CD14-positive monocyte (primary cell): ENCODE measurements at regions not wholly inside any gene's neighbourhood (a gene's known extent, or its start where the extent isn't known, plus 50 kb on each side); places are given as distances from the start of the nearest gene placed in this dataset.

Experiments used
- DNase-seq, 3 donors: peaks; one replicate each; pipeline ENCODE4 v3.0.0-alpha.2; 2011 to 2022
- H2AFZ ChIP-seq: 2 replicates; pipeline ENCODE4 v1.6.0; 2012; ENCODE audit warnings: mild to moderate bottlenecking, low read depth, low read length, inconsistent platforms; ENCODE audit not compliant: insufficient read depth, poor library complexity, severe bottlenecking
- H3K27ac ChIP-seq, 2 donors: 1 replicate in 1 of 2; 2 replicates in 1 of 2; pipeline ENCODE4 v1.5.1; 2012 to 2013; ENCODE audit warnings: low read length in 2 of 2, control low read depth in 1 of 2, inconsistent platforms in 1 of 2, low read depth in 1 of 2, mild to moderate bottlenecking in 1 of 2
- H3K27me3 ChIP-seq, 2 donors: one replicate each; pipeline versions ENCODE4 v1.6.0 to v1.6.1; 2011 to 2013; ENCODE audit warnings: low read length in 2 of 2; ENCODE audit not compliant: control insufficient read depth in 2 of 2, insufficient read depth in 2 of 2
- H3K36me3 ChIP-seq, 2 donors: replicated peaks in 1 of 2; 1 replicate in 1 of 2; 2 replicates in 1 of 2; pipeline versions ENCODE4 v1.5.1 to v1.6.1; 2012 to 2013; ENCODE audit warnings: low read length in 2 of 2, control low read depth in 1 of 2, inconsistent platforms in 1 of 2, mild to moderate bottlenecking in 1 of 2; ENCODE audit not compliant: insufficient read depth in 2 of 2, control insufficient read depth in 1 of 2
- H3K4me1 ChIP-seq, 2 donors: 1 replicate in 1 of 2; 2 replicates in 1 of 2; pipeline versions ENCODE4 v1.5.1 to v1.6.1; 2012 to 2013; ENCODE audit warnings: low read length in 2 of 2, control low read depth in 1 of 2, inconsistent platforms in 1 of 2, mild to moderate bottlenecking in 1 of 2, moderate library complexity in 1 of 2; ENCODE audit not compliant: insufficient read depth in 2 of 2, control insufficient read depth in 1 of 2
- H3K4me2 ChIP-seq: replicated peaks from 2 replicates; pipeline ENCODE3; 2012; ENCODE audit warnings: low read length, moderate library complexity, mild to moderate bottlenecking; ENCODE audit not compliant: poor library complexity, severe bottlenecking; ENCODE audit errors: extremely low read depth
- H3K4me3 ChIP-seq, 3 experiments: fragments of 200-600 bp in 1 of 3; sonication (generic) in 1 of 3; replicated peaks in 1 of 3; 1 replicate in 2 of 3; 2 replicates in 1 of 3; pipeline ENCODE4 v1.5.1; 2011 to 2013; ENCODE audit warnings: low read length in 3 of 3, mild to moderate bottlenecking in 3 of 3, control low read depth in 2 of 3, low read depth in 2 of 3, inconsistent platforms in 1 of 3, moderate library complexity in 1 of 3
- H3K79me2 ChIP-seq: 2 replicates; pipeline ENCODE4 v1.6.0; 2012; ENCODE audit warnings: mild to moderate bottlenecking, control low read depth, inconsistent platforms, low read length, moderate library complexity; ENCODE audit not compliant: insufficient read depth
- H3K9ac ChIP-seq: 2 replicates; pipeline ENCODE4 v1.6.0; 2017; ENCODE audit warnings: low read length, mild to moderate bottlenecking; ENCODE audit not compliant: insufficient read depth, poor library complexity, severe bottlenecking
- H3K9me3 ChIP-seq, 2 donors: replicated peaks in 1 of 2; 1 replicate in 1 of 2; 2 replicates in 1 of 2; pipeline versions ENCODE4 v1.5.1 to v1.6.1; 2012 to 2013; ENCODE audit warnings: low read length in 2 of 2, control low read depth in 1 of 2; ENCODE audit not compliant: control insufficient read depth in 1 of 2, insufficient read depth in 1 of 2
- H4K20me1 ChIP-seq: 2 replicates; pipeline ENCODE4 v1.6.0; 2012; ENCODE audit warnings: mild to moderate bottlenecking, low read length, control low read depth, moderate library complexity; ENCODE audit not compliant: insufficient read depth
- H3K27ac Mint-ChIP-seq, 7 donors: one replicate each; pipeline ENCODE4 v1.8.0; 2020; ENCODE audit warnings: mild to moderate bottlenecking in 7 of 7, mixed read lengths in 7 of 7, moderate library complexity in 6 of 7, inconsistent platforms in 2 of 7
- H3K27me3 Mint-ChIP-seq, 3 donors: one replicate each; pipeline ENCODE4 v1.8.0; 2021 to 2022; ENCODE audit warnings: low read depth in 3 of 3, mild to moderate bottlenecking in 3 of 3, mixed read lengths in 3 of 3, moderate library complexity in 3 of 3, inconsistent platforms in 1 of 3
- H3K36me3 Mint-ChIP-seq, 2 donors: one replicate each; pipeline ENCODE4 v1.8.0; 2020; ENCODE audit warnings: mixed read lengths in 2 of 2, inconsistent platforms in 1 of 2, mild to moderate bottlenecking in 1 of 2
- H3K4me1 Mint-ChIP-seq: one replicate; pipeline ENCODE4 v1.8.0; 2020; ENCODE audit warnings: mild to moderate bottlenecking, mixed read lengths
- H3K4me3 Mint-ChIP-seq, 2 donors: one replicate each; pipeline ENCODE4 v1.8.0; 2020; ENCODE audit warnings: mild to moderate bottlenecking in 2 of 2, mixed read lengths in 2 of 2, moderate library complexity in 1 of 2
- H3K9me3 Mint-ChIP-seq, 7 donors: one replicate each; pipeline ENCODE4 v1.8.0; 2020 to 2022; ENCODE audit warnings: mixed read lengths in 7 of 7, mild to moderate bottlenecking in 6 of 7, moderate library complexity in 6 of 7, inconsistent platforms in 2 of 7
- WGBS: methylation state at CpG from one replicate; pipeline ENCODE4 v1.1.5; 2013; ENCODE audit warnings: missing lambda C conversion rate; ENCODE audit not compliant: insufficient coverage; 5-methylcytosine and 5-hydroxymethylcytosine counted together
- intact Hi-C, 2 donors: fragments of 100-400 bp; cut with micrococcal nuclease; formaldehyde crosslinking; loops; one replicate each; pipeline versions ENCODE4 v1.15.0 to v1.15.1; 2023
- TF ChIP-seq, protein P1 (sequence below): fragments of 200-600 bp; IDR thresholded peaks from one replicate; pipeline ENCODE4 v1.8.0; 2022; ENCODE audit warnings: antibody characterized with exemption, mild to moderate bottlenecking

- no peaks in the 10 kb centered on the region for H3K36me3 ChIP-seq
- Mint-ChIP-seq H3K27me3 (peaks cover 0 to 2% (median 0%) of the 10 kb centered on the region in 3 donors), H3K9me3 (peaks cover 3 to 16% (median 6%) of the 10 kb centered on the region in 7 donors), H3K27ac (peak overlapping the region in 1 of 7 donors; percentile 5), H3K4me1 (no peaks in the 10 kb centered on the region), H3K4me3 (no peak overlapping the region), H3K36me3 (no peaks in the 10 kb centered on the region)
- H3K4me2 ChIP-seq, result no peak overlapping the region
- H3K27me3 ChIP-seq, result no peaks in the 10 kb centered on the region
- no peaks in the 10 kb centered on the region for H4K20me1 ChIP-seq
- intact Hi-C loops, result no loop called here
- H3K4me3 ChIP-seq, result no peak overlapping the region
- DNase-seq, result no peak
- H2AFZ ChIP-seq, result no peak overlapping the region
- TF ChIP-seq, protein P1, sequence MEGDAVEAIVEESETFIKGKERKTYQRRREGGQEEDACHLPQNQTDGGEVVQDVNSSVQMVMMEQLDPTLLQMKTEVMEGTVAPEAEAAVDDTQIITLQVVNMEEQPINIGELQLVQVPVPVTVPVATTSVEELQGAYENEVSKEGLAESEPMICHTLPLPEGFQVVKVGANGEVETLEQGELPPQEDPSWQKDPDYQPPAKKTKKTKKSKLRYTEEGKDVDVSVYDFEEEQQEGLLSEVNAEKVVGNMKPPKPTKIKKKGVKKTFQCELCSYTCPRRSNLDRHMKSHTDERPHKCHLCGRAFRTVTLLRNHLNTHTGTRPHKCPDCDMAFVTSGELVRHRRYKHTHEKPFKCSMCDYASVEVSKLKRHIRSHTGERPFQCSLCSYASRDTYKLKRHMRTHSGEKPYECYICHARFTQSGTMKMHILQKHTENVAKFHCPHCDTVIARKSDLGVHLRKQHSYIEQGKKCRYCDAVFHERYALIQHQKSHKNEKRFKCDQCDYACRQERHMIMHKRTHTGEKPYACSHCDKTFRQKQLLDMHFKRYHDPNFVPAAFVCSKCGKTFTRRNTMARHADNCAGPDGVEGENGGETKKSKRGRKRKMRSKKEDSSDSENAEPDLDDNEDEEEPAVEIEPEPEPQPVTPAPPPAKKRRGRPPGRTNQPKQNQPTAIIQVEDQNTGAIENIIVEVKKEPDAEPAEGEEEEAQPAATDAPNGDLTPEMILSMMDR, result no peak
- no peaks in the 10 kb centered on the region for H3K79me2 ChIP-seq
- H3K27ac ChIP-seq, result no peak overlapping the region
- WGBS, result 80% methylated on average over 2 of the region's 3 CpGs
- no peak overlapping the region for H3K9ac ChIP-seq
- H3K9me3 ChIP-seq, result peaks cover 4 to 7% of the 10 kb centered on the region in 2 donors
- no peaks in the 10 kb centered on the region for H3K4me1 ChIP-seq
Measured at GRCh38 chr2:152858594-152859265, 140.3 kb downstream of the ARL6IP6 start.

DNA sequence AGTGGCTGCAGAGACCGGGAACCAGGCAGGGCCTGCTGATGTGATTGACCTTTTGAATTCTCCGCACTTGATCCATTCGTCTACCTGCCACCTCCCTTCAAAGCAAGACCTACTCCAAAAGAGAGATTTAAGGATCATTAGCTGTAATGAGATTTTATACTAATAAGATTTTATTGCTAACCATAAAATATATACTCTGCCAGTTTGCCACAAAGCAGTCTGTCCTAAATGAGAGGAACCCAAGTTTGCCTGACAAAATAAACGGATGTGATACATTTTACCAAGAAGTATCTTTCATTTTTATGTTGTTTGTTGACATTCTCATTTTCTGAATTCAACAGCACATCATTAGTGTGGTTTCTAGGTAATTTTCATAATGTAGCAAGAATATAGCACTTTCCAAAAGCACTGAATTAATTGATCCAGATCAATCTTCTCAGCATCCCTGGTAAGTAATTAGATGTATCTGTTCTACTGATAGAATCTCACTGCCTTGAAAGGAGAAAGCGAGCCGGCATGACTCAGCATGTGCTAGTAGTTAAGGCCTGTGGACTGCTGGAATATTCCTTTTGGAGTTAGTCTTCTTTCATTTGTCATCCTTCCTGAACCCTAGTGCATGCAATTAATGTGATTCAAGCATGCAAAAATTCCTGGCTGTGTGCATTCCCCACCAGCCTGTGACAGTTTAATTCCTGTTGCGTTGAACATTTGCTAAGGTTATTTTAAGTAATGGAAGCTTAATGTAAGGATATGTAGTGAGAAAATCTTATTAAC, 128.5 kb downstream of the ARL6IP6 start:
- DNase-seq, result no peak
- H3K4me3 ChIP-seq, result no peak overlapping the region
- Mint-ChIP-seq H3K27ac (no peak overlapping the region), H3K27me3 (peaks cover 0 to 6% (median 0%) of the 10 kb centered on the region in 3 donors), H3K9me3 (peaks cover 0 to 9% (median 2%) of the 10 kb centered on the region in 7 donors), H3K4me1 (no peaks in the 10 kb centered on the region), H3K4me3 (no peak overlapping the region), H3K36me3 (no peaks in the 10 kb centered on the region)
- no peaks in the 10 kb centered on the region for H3K79me2 ChIP-seq
- TF ChIP-seq, protein P1, result no peak
- H3K27me3 ChIP-seq, result no peaks in the 10 kb centered on the region
- no peak overlapping the region for H2AFZ ChIP-seq
- intact Hi-C loops, result no loop called here
- H3K27ac ChIP-seq, result no peak overlapping the region
- no peak overlapping the region for H3K9ac ChIP-seq
- WGBS, result no CpG with 5 or more reads among the region's 7 CpGs
- no peaks in the 10 kb centered on the region for H4K20me1 ChIP-seq
- no peaks in the 10 kb centered on the region for H3K36me3 ChIP-seq
- H3K4me2 ChIP-seq, result no peak overlapping the region
- H3K9me3 ChIP-seq, result peaks cover 0 to 7% of the 10 kb centered on the region in 2 donors
- H3K4me1 ChIP-seq, result no peaks in the 10 kb centered on the region
